ENCODE measurements at regions not wholly inside any gene's neighbourhood (a gene's known extent, or its start where the extent isn't known, plus 50 kb on each side); places are given as distances from the start of the nearest gene placed in this dataset.
"Not testable (repeated sequence)": the region's sequence is repeated elsewhere in the genome, so short reads cannot be mapped to it uniquely, and the experiment has no call there.

DNA sequence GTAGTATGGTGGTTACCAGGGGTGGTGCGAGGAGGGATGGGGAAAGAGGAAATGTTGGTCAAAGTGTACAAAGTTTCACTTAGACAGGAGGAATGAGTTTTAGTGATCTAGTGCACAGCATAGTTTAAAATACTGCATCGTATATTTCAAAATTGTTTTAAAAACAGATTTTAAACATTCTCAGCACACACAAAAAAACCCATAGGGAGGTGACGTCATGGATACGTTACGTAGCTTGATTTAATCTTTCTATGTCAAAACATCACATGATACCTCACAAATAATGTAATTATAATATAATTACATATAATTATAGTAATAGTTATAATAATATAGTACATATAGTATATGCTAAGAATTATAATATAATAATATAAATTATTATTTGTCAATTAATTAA is 614.2 kb downstream of the TMEM114 start:
- DNase-seq: no peak

DNA sequence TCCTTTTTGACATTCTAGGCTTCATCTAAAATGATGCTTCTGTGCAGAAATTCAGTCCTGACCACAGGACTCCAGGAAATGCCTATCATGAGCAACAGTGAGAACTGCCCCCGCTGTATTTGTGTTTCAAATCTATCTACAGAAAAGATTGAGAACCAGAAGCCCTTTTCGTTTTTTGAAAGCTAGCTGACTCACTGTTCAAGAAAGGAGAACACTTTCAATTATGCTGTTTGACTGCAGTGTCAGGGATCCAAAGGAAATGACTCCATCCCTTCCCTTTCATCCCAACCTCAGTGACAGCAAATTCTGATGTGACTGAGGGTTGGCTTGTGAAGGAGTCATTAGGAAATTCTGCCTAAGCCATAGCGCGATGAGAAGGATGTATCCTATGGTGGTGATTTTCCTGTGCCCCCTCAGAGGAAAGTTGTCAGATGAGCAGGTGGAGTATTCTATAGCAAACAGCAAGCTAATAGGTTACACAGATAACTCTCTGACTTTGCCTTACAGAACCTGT is 622.3 kb downstream of the TMEM114 start:
- no peak for DNase-seq

DNA sequence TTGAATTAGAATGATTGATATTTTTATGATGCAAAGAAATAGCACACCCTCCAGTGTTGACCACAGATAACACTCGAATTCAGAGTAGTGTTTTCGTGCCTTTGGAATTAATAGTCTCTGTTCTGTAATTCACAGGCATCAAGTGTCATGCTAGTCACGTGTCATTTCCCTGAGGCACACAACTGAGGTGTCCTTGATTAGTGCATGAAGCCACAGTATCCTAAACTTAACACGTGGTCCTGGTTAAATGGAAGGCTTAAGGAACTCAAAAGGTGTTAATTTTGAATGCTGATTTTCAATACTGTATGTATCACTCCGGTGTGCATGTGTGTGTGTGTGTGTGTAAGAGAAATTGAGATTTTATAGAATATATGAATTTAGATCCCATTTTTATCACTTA is 625.6 kb downstream of the TMEM114 start:
- no peak for DNase-seq

DNA sequence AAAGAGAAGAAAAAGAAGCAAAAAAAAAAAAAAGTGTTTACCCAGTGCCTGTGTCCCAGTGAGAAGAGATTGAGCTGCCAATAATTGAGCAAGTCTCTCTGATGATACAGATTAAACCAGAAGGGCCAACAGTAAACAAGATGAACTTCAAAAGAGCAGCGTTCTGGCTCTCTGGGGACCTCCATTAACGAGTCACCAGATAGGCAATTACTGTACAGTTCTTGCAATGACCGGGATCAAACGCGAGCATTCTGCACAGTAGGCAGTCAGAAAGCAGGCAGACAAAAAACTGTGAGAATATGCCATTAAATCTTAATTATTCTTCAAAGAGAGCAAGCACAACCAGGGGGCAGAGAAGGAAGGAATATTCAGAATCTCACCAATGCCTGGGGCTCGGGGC is 626.1 kb downstream of the TMEM114 start:
- no peak for DNase-seq

DNA sequence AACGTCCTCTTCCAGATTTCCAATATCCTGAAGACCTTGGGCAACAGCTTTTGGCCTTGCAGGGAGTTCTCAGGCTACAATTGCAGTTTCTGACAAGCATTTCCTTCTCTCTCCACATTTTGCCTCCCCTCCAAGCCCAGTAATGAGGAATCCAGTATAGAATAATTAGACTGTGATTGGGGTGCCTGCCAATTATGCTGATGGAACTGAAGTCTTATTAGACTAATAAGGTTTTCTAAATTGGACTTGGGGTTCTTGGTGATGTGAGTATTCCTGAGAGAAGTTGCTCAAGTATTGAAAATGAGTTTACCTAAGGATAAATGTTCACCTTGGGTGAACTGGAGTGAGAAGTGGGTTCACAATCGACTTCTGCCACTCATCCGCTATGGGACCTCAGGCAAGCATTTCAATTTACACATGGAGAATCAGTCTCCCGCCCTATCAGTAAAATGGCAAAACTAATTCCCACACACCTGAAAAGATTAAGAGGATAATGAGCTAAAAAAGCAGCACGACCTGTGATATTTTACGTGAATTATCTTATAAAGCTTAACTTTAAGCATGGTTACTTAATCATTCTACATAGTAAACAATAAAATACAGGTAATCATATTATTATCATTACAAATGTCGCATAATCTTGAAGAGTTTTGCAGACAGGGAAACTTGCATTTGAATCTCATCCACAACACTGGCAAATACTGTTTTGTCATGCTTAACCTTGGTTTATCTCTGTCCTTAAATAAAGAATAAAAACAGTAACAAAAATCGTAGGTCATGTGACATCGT is 628.0 kb downstream of the TMEM114 start:
- no peak for DNase-seq

DNA sequence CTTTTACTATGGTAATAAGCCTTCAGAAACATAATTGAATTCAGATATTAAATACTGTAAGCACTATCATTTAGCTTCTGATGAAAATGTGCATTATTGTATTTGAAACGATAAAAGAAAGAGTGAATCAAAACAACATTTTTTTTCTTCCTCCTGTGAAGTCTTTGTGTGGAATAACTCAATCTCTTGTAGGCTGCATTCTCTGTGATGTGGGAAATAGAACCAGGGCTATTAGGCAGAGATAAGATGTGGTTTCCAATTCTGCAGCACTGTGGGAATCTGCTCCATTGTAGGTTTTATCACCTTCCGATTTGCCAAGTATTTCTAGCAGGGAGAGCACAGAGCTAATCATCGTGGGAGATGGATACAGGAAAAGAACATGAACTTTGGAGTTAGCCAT is 624.5 kb downstream of the RBFOX1 start:
- no peak for DNase-seq

DNA sequence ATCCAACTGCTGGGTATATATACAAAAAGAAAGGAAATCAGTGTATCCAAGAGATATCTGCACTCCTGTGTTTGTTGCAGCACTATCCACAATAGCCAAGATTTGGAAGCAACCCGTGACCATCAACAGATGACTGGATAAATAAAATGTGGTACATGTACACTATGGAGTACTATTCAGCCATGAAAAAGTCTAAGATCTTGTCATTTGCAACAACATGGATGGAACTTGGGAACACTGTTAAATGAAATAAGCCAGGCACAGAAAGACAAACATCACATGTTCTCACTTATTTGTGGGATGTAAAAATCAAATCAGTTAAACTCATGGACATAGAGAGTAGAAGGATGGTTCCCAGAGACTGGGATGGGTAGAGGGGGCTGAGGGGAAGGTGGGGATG is 620.7 kb downstream of the RBFOX1 start:
- no peak for DNase-seq

DNA sequence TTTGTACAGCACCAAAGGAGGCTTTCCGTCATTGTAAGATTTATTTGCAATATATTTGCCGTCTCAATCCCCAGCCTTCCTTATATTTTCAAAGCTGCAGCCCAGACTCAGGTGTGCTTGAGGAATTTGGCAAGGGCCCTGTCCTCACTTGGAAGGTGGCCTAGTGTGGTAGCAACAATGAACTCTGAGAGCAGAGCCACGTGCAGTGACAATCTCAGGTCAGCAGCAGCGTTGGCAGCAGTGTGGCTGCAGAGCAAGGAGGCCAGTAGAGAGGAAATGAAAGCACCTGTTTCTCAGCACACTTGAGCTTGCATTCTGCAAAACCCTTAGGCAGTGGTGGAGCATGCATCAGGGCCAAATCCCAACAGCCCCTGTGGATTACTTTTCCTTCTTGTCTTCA is 613.5 kb downstream of the RBFOX1 start:
- DNase-seq: no peak

DNA sequence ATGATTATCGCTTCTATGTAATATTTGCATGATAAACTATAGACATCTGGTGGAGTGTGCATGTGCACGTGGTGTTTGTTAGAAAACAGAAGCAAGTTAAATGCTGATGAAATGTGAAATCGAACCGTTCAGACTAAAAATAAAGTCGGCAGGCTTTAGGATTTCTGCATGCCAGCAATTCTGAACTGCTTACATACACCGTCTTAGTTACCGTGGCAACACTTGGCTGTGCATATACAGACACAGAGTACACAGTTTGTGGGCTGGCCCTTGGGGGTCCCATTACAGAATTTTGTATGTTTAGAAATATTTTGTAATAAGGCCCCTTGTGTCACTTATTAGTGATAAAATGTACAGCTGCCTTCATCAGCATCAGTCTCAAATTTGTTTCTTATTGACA is 605.5 kb downstream of the RBFOX1 start:
- DNase-seq: peak in 1 of 58 donors; percentile 25

DNA sequence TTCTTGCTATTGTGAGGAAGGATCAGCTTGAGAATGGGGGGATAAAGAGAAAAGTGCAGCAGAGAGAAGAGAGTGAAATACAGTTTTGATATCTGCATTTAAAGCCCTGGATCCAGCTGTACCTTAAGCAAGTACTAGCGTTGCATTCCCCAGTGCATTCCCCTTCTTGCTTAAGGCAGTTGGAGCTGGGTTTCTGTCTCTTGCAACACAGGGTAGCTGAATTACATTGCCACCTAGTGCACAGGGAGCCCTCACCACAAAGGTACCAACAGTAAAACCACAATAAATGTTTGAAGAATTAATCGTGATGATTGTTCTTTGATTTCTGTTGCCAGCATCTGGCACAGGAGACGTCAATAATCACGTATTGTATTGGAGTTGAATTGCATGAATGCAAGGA is 588.7 kb downstream of the RBFOX1 start:
- DNase-seq: peak in 1 of 58 donors; percentile 0

DNA sequence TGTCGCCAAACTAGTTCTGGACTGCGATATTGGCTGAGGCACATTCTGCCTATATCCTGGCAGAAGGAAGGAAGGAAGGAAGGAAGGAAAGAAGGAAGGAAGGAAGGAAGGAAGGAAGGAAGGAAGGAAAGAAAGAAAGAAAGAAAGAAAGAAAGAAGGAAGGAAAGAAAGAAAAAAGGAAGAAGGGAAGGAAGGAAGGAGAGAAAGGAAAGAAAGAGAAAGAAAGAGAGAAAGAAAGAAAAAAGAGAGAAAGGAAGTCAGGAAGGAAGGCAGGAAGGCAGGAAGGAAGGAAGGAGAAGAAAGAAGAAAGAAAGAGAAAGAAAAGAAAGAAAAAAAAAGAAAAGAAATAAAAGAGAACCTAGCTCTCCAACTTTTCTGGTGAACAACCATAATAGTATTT is 587.1 kb downstream of the RBFOX1 start:
- DNase-seq: no peak

DNA sequence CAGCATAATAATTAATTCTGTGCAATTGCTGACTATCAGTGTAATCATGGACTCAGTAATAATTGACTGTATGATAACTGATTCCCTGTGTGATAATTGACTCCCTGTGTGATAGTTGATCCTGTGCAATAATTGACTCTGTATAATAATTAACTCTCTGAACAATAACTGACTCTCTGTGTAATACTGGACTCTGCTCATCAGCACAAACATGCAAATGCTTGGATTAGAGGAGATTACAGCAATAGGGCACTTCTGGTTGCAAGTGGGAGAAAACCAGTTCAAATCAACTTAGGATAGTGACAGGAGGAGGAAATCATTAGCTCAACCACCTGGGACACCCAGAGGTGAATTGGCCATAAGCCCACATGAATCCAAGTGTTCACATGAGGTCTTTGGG is 582.1 kb downstream of the RBFOX1 start:
- no peak for DNase-seq

DNA sequence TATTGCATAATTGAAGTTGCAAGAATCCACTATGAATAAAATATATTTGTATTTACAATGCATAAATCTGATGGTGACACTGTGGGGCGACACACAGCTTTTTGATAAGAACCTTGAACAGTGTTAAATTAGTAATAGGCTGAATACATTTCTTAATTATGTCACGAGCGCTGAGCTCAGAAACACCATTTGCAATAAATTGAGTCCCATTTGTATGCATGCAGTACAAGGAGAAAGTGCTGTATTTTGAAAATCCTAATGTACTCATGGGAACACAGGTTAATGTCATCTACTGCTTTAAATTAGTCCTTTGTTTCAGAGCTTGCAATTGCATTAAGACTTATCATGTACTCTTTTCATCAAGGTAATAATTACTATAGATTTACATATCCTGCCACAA is 579.5 kb downstream of the RBFOX1 start:
- no peak for DNase-seq

DNA sequence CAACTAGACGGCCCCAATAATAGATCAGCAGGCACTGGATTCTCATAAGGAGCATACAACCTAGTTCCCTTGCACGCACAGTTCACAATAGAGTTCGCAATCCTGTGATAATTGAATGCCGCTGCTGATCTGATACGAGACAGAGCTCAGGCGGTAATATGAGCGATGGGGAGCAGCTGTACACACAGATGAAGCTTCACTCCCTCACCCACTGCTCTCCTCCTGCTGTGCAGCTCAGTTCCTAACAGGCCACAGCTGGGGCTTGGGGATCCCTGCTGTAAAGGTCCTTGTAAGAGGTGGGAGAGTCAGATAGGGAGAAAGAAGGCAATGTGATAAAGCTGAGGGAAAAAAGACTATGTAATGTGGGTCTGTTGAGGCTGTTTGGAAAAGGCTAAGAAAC is 577.5 kb downstream of the RBFOX1 start:
- no peak for DNase-seq

DNA sequence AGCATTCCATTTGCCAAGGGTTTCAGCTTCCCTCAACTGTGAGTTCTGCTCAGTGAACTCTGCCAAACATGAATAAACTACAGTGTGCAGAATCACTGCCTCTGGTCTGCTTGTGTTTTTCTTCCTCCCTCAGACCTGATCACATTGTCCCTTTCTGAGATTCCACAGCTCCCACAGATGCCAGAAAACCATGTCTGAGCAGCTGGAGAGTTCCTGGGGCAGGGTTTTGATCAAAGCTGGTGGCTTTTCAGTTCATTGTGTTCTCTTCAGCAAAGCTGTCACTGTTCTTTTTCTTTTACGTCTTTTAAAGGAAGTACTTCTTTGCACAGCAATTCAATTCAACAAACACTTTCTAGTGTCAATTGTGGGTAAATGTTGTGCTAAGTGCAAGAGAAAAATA is 555.8 kb downstream of the RBFOX1 start:
- DNase-seq: peak in 20 of 58 donors; percentile 0 to 66 (median 9)

DNA sequence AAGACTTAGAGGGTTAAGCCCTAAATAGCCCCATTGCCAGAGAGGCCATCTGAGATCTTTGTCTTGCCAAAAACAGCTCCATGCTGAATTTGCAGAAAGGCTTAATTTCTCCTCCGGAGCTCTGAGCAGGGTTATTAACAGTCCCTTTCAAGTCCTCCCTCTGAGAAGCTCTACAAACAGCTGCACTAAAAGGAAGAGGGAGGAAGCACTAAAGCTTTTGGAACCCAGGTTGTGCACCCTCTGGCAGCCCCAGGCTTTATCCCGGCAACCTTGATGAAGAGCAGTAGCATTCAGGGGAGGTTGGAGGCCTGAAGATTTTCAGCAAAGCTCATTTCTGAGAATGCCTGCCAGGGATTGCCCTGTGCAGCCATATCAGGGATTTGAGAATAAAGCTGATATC is 554.7 kb downstream of the RBFOX1 start:
- DNase-seq: peak in 7 of 58 donors; percentile 0 to 38 (median 1)

DNA sequence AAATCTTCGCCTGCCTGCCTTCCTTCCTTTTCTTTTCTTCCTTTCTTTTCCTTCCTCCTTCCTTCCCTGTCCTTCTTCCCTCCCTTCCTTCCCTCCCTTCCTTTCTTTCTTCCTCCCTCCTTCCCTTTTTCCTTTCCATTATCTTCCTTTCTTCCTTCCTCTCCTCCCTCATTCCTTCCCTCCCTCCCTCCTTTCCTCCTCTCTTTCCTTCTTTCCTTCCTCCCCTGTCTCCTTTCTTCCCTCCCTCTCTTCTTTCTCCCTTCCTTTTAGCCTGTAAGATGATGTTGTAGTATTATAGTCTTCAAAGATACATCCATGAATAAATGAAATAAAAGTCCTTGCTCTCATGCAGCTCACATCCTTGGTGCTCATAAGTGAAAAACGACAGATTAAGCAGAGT is 539.3 kb downstream of the RBFOX1 start:
- no peak for DNase-seq

DNA sequence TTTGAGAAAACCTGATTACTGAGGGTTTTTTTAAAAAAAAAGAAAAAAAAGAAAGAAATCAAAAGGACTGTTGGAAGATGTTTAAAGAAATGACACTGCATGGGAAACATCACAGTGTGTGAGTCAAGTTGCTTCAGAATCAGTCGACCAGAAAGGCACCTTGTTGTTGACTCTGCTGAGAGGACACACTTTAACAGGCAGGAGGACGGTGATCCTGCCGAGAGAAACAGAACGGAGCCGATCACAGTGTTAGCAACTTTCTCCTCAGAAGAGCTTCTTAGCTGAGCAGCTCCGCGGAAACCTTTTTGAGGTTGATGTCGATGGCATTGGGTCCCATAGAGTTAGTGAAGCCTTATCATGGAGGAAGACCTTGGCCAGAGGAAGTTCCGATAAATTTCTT is 538.7 kb downstream of the RBFOX1 start:
- DNase-seq: no peak

DNA sequence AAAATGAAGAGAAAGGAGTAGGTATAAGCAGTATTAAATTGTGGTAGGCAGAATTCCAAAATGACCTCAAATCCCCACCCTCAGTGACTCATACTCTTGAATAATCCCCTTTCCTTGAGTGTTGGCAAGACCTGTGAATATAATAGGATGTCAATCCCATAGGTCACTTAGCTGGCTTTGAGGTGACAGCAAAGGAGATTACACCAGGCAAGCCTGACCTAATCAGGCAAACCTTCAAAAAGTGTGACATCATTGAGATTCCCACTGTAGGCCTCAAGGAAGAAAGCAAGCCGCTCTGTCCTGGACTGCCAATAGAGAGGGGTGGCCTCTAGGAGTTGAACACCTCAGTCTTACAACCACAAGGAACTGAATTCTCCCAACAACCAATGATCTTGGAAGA is 535.2 kb downstream of the RBFOX1 start:
- DNase-seq: no peak

DNA sequence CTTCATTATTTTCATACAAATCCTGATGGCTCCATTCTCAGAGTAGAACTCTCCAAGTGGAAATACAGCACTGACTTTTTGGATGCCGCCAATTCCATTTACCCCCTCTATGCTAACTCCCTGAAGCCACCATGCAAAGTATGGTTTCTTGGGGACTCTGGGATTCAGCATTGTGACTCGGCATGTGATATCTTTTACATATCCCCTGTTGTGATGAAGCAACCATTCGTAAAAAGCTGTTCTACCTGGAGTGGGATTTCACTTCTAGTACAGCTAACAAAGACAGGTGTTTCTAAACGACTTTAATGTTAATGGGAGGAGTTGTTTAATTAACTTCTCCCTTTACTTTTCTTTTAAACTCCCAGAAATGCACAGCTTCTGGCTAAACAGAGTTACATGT is 533.5 kb downstream of the RBFOX1 start:
- DNase-seq: no peak

DNA sequence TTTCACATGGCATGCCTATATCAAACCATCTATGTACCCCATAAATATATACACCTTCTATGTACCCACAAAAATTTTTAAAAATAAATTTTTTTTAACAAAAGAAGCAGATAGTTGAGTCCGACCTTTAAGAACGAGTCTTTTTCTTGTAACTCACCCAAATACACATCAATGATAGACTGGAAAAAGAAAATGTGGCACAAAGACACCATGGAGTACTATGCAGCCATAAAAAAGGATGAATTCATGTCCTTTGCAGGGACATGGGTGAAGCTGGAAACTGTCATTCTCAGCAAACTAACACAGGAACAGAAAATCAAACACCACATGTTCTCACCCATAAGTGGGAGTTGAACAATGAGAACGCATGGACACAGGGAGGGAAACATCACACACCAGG is 532.7 kb downstream of the RBFOX1 start:
- DNase-seq: not testable (repeated sequence)

DNA sequence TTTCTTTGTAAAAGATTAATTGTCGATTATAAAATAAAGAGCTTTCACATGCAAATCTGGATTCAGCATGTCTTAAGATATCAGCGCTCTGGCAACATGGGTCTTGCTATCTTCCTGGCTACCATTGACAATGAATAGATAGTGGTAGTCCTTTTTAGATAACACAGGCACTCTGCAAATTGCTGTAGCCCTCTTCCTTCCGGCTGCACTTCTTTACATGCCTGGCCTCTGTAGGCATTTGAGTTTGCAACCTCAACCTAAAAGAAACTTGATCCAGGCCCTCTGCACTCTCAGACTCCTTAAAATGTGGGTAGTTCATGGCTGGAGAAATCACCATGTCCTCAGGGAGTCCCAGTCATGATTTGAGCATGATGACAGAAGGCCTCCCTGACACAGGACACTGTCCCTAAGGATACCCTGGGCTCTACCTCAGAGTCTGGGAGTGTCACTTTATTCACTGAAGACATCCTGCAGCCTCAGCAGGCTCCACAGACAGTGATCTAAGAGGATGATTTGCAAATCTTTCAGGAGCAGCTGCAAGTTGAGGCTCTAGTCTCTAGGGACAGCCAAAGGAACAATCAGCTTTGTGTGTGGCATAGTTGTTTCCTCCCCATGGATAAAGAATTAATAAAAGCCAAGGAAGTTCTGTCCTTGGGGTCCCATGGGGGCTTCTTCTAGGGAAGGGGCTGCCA is 529.4 kb downstream of the RBFOX1 start:
- DNase-seq: no peak

DNA sequence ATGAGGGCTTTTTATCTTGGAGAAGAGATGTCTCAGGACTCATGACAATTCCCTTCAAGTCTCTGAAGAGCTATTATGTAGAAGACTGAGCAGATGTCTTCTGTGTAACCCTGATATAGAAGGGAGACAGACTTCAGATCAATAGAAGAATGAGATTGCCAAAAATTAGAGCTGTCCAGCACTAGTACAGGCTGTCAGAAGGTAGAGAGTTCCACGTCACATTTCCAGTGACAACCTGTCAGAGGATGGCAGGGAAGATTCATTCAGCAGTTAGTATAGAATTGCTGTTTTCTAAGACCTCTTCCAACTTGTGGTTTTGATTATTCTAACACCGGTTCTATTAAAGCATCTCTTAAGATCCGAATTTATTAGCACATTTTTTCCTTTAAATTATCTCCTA is 520.6 kb downstream of the RBFOX1 start:
- DNase-seq: no peak

All from anterior cingulate cortex (tissue), 58 donors.